A549 (cell line): ENCODE measurements at regions not wholly inside any gene's neighbourhood (a gene's known extent, or its start where the extent isn't known, plus 50 kb on each side); places are given as distances from the start of the nearest gene placed in this dataset.

Experiments
- CEBPB ChIP-seq, 2 experiments: fragments of >200 bp in 1 of 2; sonication (Bioruptor Twin) in 1 of 2; formaldehyde crosslinking in 1 of 2; IDR thresholded peaks; 2 replicates each; pipeline ENCODE4 v1.6.1; 2012 to 2016
- CTCF ChIP-seq: fragments of >200 bp; sonication (Bioruptor Twin); formaldehyde crosslinking; IDR thresholded peaks from 3 replicates; pipeline ENCODE4 v1.5.1; 2016
- HDAC2 ChIP-seq: fragments of 200-600 bp; sonication (generic); IDR thresholded peaks from 2 replicates; pipeline ENCODE4 v1.6.1; 2016
- HEYL ChIP-seq: fragments of 250-450 bp; sonication (Bioruptor Pico); IDR thresholded peaks from 2 replicates; pipeline ENCODE4 v1.8.0; 2021; ENCODE audit warnings: mild to moderate bottlenecking, moderate library complexity
- HOXB13 ChIP-seq: fragments of 250-450 bp; sonication (Bioruptor Pico); IDR thresholded peaks from 2 replicates; pipeline ENCODE4 v1.5.0; 2020; ENCODE audit warnings: low read depth, mild to moderate bottlenecking, moderate library complexity
- JUN ChIP-seq, 2 experiments: fragments of >200 bp; sonication (Bioruptor Twin); formaldehyde crosslinking; IDR thresholded peaks; 2 replicates in 1 of 2; 3 replicates in 1 of 2; pipeline ENCODE4 v1.6.1; 2016 to 2017
- MAFK ChIP-seq: fragments of 450-650 bp; IDR thresholded peaks from 2 replicates; pipeline ENCODE4 v1.6.1; 2014; ENCODE audit not compliant: partially characterized antibody
- MAZ ChIP-seq: fragments of 150-350 bp; IDR thresholded peaks from 2 replicates; pipeline ENCODE4 v1.6.1; 2014; ENCODE audit warnings: antibody characterized with exemption, low read depth, low read length, borderline replicate concordance
- MYC ChIP-seq: IDR thresholded peaks from 2 replicates; pipeline ENCODE4 v1.6.1; 2012; ENCODE audit warnings: mild to moderate bottlenecking, inconsistent platforms, low read length, improper control_type of control experiment, borderline replicate concordance
- RCOR1 ChIP-seq: fragments of 150-350 bp; IDR thresholded peaks from 2 replicates; pipeline ENCODE4 v1.6.1; 2014; ENCODE audit warnings: antibody characterized with exemption, low read length, low read depth
- REST ChIP-seq: fragments of 200-600 bp; sonication (generic); IDR thresholded peaks from 2 replicates; pipeline ENCODE4 v1.6.1; 2016; ENCODE audit warnings: antibody characterized with exemption, mild to moderate bottlenecking, moderate library complexity
- RNF2 ChIP-seq: fragments of 200-600 bp; sonication (generic); IDR thresholded peaks from 2 replicates; pipeline ENCODE4 v1.6.1; 2016; ENCODE audit warnings: low read depth, mild to moderate bottlenecking, antibody characterized with exemption, moderate library complexity, borderline replicate concordance
- SMC3 ChIP-seq: fragments of >200 bp; sonication (Bioruptor Twin); formaldehyde crosslinking; IDR thresholded peaks from 3 replicates; pipeline ENCODE4 v1.6.1; 2018; ENCODE audit warnings: inconsistent platforms

GRCh38 chr3:35523838-35524237 is 115.5 kb upstream of the ARPP21 start:
- no peak for TF ChIP-seq HOXB13
- TF ChIP-seq HEYL (CRISPR knock-in tag) = no peak
- TF ChIP-seq MYC = no peak
- no peak for TF ChIP-seq CTCF
- TF ChIP-seq RNF2 = no peak
- no peak for TF ChIP-seq JUN (IDR thresholded peaks at IDR 0.05)
- TF ChIP-seq CEBPB (IDR thresholded peaks at IDR 0.05) = no peak
- no peak for TF ChIP-seq MAFK
- TF ChIP-seq REST = no peak
- TF ChIP-seq SMC3 = no peak
- no peak for TF ChIP-seq HDAC2
- no peak for TF ChIP-seq MAZ
- TF ChIP-seq RCOR1 = no peak
